Activated CD4-positive, alpha-beta T cell treated with anti-CD3 and anti-CD28 coated beads, Interleukin-10, Interleukin-2, amounts not matched to agents 100 ng/mL and 50 ng/mL, durations not matched to agents 16 hours and 8 hours (primary cell): ENCODE measurements at regions not wholly inside any gene's neighbourhood (a gene's known extent, or its start where the extent isn't known, plus 50 kb on each side); places are given as distances from the start of the nearest gene placed in this dataset.

Source experiments
- DNase-seq: peaks from one replicate; pipeline ENCODE4 v3.0.0-alpha.2; 2020

GRCh38 chr16:76193906-76194615 is 83.1 kb upstream of the CNTNAP4 start:
- DNase-seq = no peak

GRCh38 chr16:76194616-76195015 is 82.6 kb upstream of the CNTNAP4 start:
- no peak for DNase-seq

DNA sequence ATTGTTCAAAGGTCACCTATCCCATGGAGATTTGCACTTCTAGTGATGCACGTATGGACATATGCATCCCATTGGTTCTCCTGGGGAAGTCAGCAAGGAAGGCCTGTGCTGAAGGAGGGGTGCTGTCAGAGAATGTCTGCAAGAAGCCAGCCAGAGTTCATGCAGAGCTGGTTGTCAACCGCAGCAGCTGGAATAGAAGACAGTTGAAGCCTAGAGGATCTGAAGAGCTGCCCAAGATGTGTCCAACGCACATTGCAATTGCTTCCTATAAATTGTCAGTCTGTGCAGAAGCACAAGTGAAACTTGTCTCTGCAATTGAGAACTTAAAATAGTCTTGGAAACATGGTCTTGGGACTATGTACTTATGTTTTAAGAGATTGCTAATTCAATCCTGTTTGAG is 82.1 kb upstream of the CNTNAP4 start:
- no peak for DNase-seq

DNA sequence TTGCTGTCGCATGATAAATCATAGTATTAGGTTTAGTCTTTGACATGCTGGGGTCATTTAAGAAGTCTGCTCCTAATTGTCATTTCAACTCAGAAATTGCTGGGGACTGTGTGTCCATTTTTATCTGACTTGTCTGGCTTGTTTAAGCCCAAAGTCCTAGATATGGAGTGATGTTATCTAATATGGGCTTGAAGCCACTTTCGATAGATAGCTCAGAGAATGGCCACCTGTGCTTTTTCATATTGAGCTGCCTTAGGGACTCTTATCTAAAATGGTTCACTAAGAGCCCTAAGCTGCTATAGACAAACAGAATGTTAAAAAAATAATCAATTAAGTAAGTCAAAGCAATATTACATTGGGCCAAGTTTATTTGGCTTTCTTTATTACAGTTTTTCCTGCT is 81.6 kb upstream of the CNTNAP4 start:
- DNase-seq = no peak

DNA sequence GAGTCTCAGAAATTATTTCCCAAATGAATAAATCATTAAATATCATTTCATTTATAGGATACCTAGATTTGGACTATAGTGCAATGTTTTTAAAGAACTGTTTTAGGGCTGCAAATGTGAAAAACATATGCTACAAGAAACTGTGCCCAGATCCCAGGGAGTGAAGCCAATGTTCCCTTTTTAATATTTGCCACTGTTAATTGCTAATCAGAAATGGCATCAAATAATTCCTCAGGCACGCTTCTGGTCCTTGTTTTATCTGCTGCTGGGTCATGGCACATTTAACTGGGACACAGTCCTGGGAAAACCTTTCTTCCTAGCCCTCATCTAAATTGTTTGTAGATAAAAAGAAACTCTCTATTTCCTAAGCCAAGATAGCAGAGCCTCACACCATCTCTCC is 79.3 kb upstream of the CNTNAP4 start:
- DNase-seq = no peak

DNA sequence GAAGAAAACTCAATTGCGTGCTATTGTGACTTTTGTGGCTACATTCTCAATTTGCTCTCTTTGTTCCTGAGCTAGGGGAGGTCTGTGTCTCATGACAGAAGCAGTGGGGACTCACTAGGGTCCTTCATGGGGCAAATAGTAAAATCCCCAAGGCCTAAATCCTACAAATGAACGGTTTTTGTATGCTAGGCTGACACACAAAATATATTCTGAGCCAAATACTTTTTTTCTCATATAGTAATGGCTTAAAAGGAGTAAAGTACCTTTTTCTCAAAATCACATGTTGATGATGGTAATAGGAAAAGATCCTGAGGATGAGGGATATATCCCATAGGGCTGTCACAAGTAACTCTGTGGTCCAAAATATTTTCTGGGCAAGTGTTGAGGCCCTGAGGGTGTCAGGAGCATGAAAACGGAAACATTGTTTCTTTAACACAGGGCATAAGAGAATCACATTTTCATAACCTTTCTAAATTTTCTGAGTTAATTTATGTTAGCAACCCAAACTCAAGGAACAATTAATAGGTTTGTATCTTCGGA is 77.5 kb upstream of the CNTNAP4 start:
- no peak for DNase-seq

- DNase-seq = no peak
These were observed 75.8 kb upstream of the CNTNAP4 start for GRCh38 chr16:76201385-76201784.

- no peak for DNase-seq
These were observed 73.0 kb upstream of the CNTNAP4 start for GRCh38 chr16:76204249-76204648.

DNA sequence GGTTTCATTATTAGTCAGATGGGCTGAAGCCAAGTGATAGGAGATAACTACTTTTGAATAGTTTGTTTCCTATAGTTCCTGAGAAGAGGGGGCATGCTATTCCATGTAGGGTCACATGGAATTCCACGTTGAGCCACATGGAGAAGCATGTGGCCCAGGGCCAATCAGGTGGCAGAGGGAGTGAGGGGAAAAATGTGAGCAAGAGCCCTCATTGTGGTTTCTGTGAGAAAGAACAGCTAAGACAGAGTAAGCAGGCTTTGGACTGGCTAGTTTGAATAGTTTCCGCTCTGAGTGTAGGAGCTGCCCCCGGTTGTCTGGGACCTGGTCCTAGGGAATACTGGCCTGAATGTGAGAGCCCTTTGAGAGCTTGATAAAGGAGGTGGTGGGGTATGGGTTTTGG is 69.9 kb upstream of the CNTNAP4 start:
- DNase-seq = no peak

GRCh38 chr16:76210157-76210556 is 67.0 kb upstream of the CNTNAP4 start:
- no peak for DNase-seq

- DNase-seq = no peak
These were observed 63.3 kb upstream of the CNTNAP4 start for GRCh38 chr16:76213860-76214259.

DNA sequence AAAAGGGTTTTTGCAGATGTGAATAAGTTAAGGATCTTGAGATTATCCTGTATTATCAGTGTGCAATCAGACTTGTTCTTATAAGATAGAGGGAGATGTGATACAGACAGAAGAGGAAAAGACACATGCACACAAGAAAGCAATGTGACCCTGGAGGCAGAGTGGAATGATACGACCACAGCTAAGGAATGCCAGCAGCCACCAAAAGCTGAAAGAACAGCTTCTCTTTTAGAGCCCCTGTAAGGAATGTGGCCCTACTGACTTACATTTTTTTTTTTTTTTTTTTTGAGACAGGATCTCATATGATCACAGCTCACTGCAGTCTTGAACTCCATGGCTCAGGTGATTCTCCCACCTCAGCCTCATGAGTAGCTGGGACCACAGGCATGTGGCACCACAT is 62.3 kb upstream of the CNTNAP4 start:
- no peak for DNase-seq

- no peak for DNase-seq
These were observed 55.1 kb upstream of the CNTNAP4 start for GRCh38 chr16:76222087-76222486.

DNA sequence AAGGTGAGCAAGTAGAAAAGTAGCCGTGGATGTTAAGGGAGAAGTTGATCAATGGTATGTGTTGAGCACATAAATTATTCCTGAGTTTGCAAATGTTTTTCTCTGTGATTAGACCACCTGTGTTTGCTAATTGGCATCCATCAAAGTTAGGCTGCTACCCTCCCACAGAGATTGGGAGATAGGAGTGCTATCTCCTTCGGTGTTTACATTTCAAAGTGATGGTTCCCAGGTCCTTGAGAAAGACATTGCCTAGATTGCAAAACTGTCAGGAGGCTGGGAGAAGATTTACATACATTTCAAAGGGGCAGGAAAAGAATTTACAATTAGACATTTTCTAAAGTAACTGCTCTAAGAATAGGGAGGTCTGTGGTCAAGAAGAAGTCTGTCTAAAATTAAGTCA is 54.3 kb upstream of the CNTNAP4 start:
- no peak for DNase-seq

- DNase-seq = no peak
These were observed 51.2 kb upstream of the CNTNAP4 start for GRCh38 chr16:76226011-76226410.

GRCh38 chr16:76226481-76226880 is 50.7 kb upstream of the CNTNAP4 start:
- DNase-seq = no peak
